ENCODE measurements at regions not wholly inside any gene's neighbourhood (a gene's known extent, or its start where the extent isn't known, plus 50 kb on each side); places are given as distances from the start of the nearest gene placed in this dataset.

DNA sequence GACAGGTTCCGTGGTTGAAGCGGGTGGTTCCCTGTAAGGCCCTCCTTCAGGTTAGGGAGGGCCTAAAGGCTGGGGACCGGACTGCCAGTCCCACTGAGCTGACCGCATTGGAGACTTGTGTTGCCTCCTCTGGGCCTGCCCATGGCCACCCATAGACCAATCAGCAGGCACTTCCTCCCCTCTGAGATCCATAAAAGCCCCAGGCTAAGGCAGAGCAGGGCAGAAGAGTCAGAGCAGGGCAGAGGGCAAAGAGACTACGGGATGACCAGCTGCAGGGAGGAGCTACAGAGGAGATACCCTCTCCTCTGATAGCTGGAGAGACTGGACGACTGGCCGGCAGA is 537.4 kb downstream of the TENT5A start:
- TF ChIP-seq POLR2AphosphoS5 (IDR thresholded peaks at IDR 0.05; ENCODE audit: low read depth, low read length): no peak
- no peak for TF ChIP-seq REST (IDR thresholded peaks at IDR 0.05; ENCODE audit: insufficient read depth in 1 of 2, low read depth in 2 of 2, low read length in 2 of 2)

DNA sequence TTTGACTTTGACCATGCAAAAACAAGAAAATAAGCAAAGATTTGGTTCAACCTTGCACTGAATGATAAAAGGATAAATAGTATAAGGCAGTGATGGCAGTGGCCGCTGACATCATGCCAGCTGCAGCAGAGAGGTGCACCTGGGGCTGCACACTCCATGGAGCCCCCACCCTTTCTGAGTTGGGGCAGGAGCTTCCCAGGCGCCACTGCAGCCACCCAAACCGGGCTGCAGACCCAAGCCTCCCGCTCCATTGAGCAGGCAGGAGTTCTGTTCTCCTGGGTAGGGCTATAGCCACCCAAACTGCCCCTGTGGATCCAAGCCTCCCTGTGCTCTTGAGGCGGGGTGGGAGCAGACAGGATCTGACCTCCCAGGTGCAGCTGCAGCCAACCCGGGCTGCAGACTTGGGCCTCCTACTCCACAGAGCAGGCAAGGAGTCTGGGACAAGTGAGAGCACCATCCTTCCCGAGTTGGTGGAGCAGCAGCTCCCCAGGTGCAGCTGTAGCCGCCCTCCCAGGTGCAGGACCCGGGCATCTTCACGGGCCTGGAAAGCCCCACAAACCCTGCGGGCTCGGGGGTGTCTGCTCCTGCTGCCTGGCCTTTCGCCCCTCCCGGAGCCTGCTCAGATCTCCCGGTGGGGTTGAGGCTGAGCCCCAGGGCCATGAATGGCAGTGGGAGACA is 537.9 kb downstream of the TENT5A start:
- TF ChIP-seq POLR2AphosphoS5 (IDR thresholded peaks at IDR 0.05; ENCODE audit: low read depth, low read length): no peak
- no peak for TF ChIP-seq TAF1 (IDR thresholded peaks at IDR 0.05; ENCODE audit: borderline replicate concordance, insufficient read depth, low read length)
- TF ChIP-seq SIN3A (IDR thresholded peaks at IDR 0.05; ENCODE audit: borderline replicate concordance, insufficient read depth, low read length): no peak
- no peak for TF ChIP-seq REST (IDR thresholded peaks at IDR 0.05; ENCODE audit: insufficient read depth in 1 of 2, low read depth in 2 of 2, low read length in 2 of 2)
- no peak for TF ChIP-seq FOXP2 (optimal IDR thresholded peaks at IDR 0.05; ENCODE audit: borderline replicate concordance, extremely low read depth, extremely low read length, insufficient read depth)

- TF ChIP-seq SIN3A (IDR thresholded peaks at IDR 0.05; ENCODE audit: borderline replicate concordance, insufficient read depth, low read length) (no peak), POLR2AphosphoS5 (IDR thresholded peaks at IDR 0.05; ENCODE audit: low read depth, low read length) (no peak), REST (IDR thresholded peaks at IDR 0.05; ENCODE audit: insufficient read depth in 1 of 2, low read depth in 2 of 2, low read length in 2 of 2) (no peak), FOXP2 (optimal IDR thresholded peaks at IDR 0.05; ENCODE audit: borderline replicate concordance, extremely low read depth, extremely low read length, insufficient read depth) (no peak), TAF1 (IDR thresholded peaks at IDR 0.05; ENCODE audit: borderline replicate concordance, insufficient read depth, low read length) (no peak)
These were observed 547.8 kb downstream of the TENT5A start for GRCh38 chr6:81204731-81205130.

GRCh38 chr6:81194374-81194773 is 558.1 kb downstream of the TENT5A start:
- no peak for TF ChIP-seq TAF1 (IDR thresholded peaks at IDR 0.05; ENCODE audit: borderline replicate concordance, insufficient read depth, low read length)
- TF ChIP-seq REST (IDR thresholded peaks at IDR 0.05; ENCODE audit: insufficient read depth in 1 of 2, low read depth in 2 of 2, low read length in 2 of 2): no peak
- TF ChIP-seq POLR2AphosphoS5 (IDR thresholded peaks at IDR 0.05; ENCODE audit: low read depth, low read length): no peak

GRCh38 chr6:81172056-81172740 is 580.3 kb downstream of the TENT5A start:
- TF ChIP-seq FOXP2 (optimal IDR thresholded peaks at IDR 0.05; ENCODE audit: borderline replicate concordance, extremely low read depth, extremely low read length, insufficient read depth): no peak
- 0 out of 4 replicates have a peak, but pooled peaks of 1 of the 2 experiments have one; percentile 10 for TF ChIP-seq REST (IDR thresholded peaks at IDR 0.05; ENCODE audit: insufficient read depth in 1 of 2, low read depth in 2 of 2, low read length in 2 of 2)
- no peak for TF ChIP-seq TAF1 (IDR thresholded peaks at IDR 0.05; ENCODE audit: borderline replicate concordance, insufficient read depth, low read length)
- TF ChIP-seq POLR2AphosphoS5 (IDR thresholded peaks at IDR 0.05; ENCODE audit: low read depth, low read length): no peak
- no peak for TF ChIP-seq SIN3A (IDR thresholded peaks at IDR 0.05; ENCODE audit: borderline replicate concordance, insufficient read depth, low read length)

Measured in PFSK-1 (cell line).